ENCODE measurements at regions not wholly inside any gene's neighbourhood (a gene's known extent, or its start where the extent isn't known, plus 50 kb on each side); places are given as distances from the start of the nearest gene placed in this dataset.

DNA sequence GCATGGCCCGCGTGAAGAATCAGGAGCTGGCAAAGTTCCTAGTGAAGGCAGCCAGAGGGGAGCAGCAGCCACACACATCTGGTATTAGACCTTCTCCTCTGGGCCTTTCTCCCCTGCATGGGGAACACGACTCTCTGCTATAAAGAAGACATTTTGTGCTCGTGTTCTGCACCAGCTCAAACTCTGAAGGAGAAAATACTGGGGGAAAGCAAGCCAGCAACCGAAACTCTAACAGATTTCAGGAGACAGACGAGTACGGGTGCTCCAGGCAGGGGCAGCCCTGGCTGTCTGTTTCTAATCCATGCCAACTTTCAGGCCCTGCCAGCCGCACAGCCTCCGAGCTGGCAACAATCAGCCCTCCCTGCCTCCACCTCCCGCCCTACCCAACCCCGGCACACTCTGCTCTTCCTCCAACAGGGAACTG is 296.3 kb downstream of the BRD1 start:
- Histone ChIP-seq H3K27ac (ENCODE audit: low read length) (no peak overlapping the region), H3K9ac (ENCODE audit: low read length) (no peak overlapping the region), H3K4me1 (ENCODE audit: insufficient read depth, low read length) (no peaks in the 10 kb centered on the region), H3K79me2 (ENCODE audit: low read length) (no peaks in the 10 kb centered on the region), H3K36me3 (ENCODE audit: low read depth, low read length) (no peaks in the 10 kb centered on the region), H3K4me3 (ENCODE audit: low read length) (no peak overlapping the region), H4K20me1 (ENCODE audit: low read length) (no peaks in the 10 kb centered on the region), H3K4me2 (ENCODE audit: low read length) (no peak overlapping the region), H3F3A (ENCODE audit: low read length, unreplicated experiment) (no peaks in the 10 kb centered on the region), H3K9me2 (replicated peaks; ENCODE audit: low read length) (no peaks in the 10 kb centered on the region), H2AFZ (ENCODE audit: low read length) (no peak overlapping the region), H3K27me3 (ENCODE audit: low read length) (peaks cover 78% of the 10 kb centered on the region), H3K9me3 (ENCODE audit: low read length) (no peaks in the 10 kb centered on the region)
- POLR2A ChIA-PET (ENCODE audit: unreplicated experiment) = no interaction called here
- intact Hi-C loops (cut with micrococcal nuclease) = no loop called here
- no peak for TF ChIP-seq CTCF (conservative IDR thresholded peaks at IDR 0.05; ENCODE audit: low read depth, low read length)
- no peak for ATAC-seq
- BruUV-seq (replicated peaks) = no TSS peak
- CTCF ChIA-PET = no interaction called here
- DNase-seq = no peak

GRCh38 chr22:49530671-49531367 is 296.9 kb downstream of the BRD1 start:
- Histone ChIP-seq H3K27me3 (ENCODE audit: low read length) (peaks cover 77% of the 10 kb centered on the region), H3K9ac (ENCODE audit: low read length) (no peak overlapping the region)
- BruUV-seq (replicated peaks) = no TSS peak

DNA sequence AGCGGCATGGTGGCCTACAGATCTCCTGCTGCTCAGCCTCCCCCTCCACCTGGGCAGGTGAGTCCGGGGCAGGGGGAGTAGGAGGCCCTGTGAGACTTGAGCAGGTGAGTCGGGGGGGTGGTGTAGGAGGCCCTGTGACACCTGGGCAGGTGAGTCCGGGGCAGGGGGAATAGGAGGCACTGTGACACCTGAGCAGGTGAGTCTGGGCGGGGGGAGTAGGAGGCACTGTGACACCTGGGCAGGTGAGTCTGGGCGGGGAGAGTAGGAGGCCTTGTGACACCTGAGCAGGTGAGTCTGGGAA is 299.3 kb downstream of the BRD1 start:
- intact Hi-C loops (cut with micrococcal nuclease) = no loop called here
- Histone ChIP-seq H3K9me3 (ENCODE audit: low read length) (no peaks in the 10 kb centered on the region), H2AFZ (ENCODE audit: low read length) (no peak overlapping the region), H3K4me2 (ENCODE audit: low read length) (no peak overlapping the region), H3K36me3 (ENCODE audit: low read depth, low read length) (no peaks in the 10 kb centered on the region), H3K9ac (ENCODE audit: low read length) (no peak overlapping the region), H4K20me1 (ENCODE audit: low read length) (no peaks in the 10 kb centered on the region), H3K79me2 (ENCODE audit: low read length) (no peaks in the 10 kb centered on the region), H3K4me3 (ENCODE audit: low read length) (no peak overlapping the region), H3F3A (ENCODE audit: low read length, unreplicated experiment) (no peaks in the 10 kb centered on the region), H3K27me3 (ENCODE audit: low read length) (peaks cover 58% of the 10 kb centered on the region), H3K4me1 (ENCODE audit: insufficient read depth, low read length) (no peaks in the 10 kb centered on the region), H3K9me2 (replicated peaks; ENCODE audit: low read length) (no peaks in the 10 kb centered on the region), H3K27ac (ENCODE audit: low read length) (no peak overlapping the region)
- ChIA-PET CTCF (no interaction called here), POLR2A (ENCODE audit: unreplicated experiment) (no interaction called here)
- BruUV-seq (replicated peaks) = no TSS peak
- ATAC-seq (no peak), DNase-seq (no peak)
- no peak for TF ChIP-seq EZH2 (IDR thresholded peaks at IDR 0.05; ENCODE audit: low read length, unreplicated experiment)
- no peak for TF ChIP-seq EZH2phosphoT487 (IDR thresholded peaks at IDR 0.05; ENCODE audit: borderline replicate concordance, low read length)
- TF ChIP-seq CTCF (conservative IDR thresholded peaks at IDR 0.05; ENCODE audit: low read depth, low read length) = no peak

More at GRCh38 chr22:49530671-49531367, 296.9 kb downstream of the BRD1 start:
- Histone ChIP-seq H3K9me2 (replicated peaks; ENCODE audit: low read length) (no peaks in the 10 kb centered on the region), H3K4me1 (ENCODE audit: insufficient read depth, low read length) (no peaks in the 10 kb centered on the region), H3K4me3 (ENCODE audit: low read length) (no peak overlapping the region), H2AFZ (ENCODE audit: low read length) (no peak overlapping the region), H3K27ac (ENCODE audit: low read length) (no peak overlapping the region), H3K36me3 (ENCODE audit: low read depth, low read length) (no peaks in the 10 kb centered on the region), H3K9me3 (ENCODE audit: low read length) (no peaks in the 10 kb centered on the region), H3K79me2 (ENCODE audit: low read length) (no peaks in the 10 kb centered on the region), H3F3A (ENCODE audit: low read length, unreplicated experiment) (no peaks in the 10 kb centered on the region), H4K20me1 (ENCODE audit: low read length) (no peaks in the 10 kb centered on the region), H3K4me2 (ENCODE audit: low read length) (no peak overlapping the region)
- ATAC-seq (no peak), DNase-seq (no peak)
- TF ChIP-seq EZH2phosphoT487 (IDR thresholded peaks at IDR 0.05; ENCODE audit: borderline replicate concordance, low read length) (no peak), CTCF (conservative IDR thresholded peaks at IDR 0.05; ENCODE audit: low read depth, low read length) (no peak), EZH2 (IDR thresholded peaks at IDR 0.05; ENCODE audit: low read length, unreplicated experiment) (no peak)
- ChIA-PET POLR2A (ENCODE audit: unreplicated experiment) (no interaction called here), CTCF (no interaction called here)
- intact Hi-C loops (cut with micrococcal nuclease) = no loop called here

All from PC-3 (cell line).